Gastrocnemius medialis (tissue), 4 donors: ENCODE measurements at regions not wholly inside any gene's neighbourhood (a gene's known extent, or its start where the extent isn't known, plus 50 kb on each side); places are given as distances from the start of the nearest gene placed in this dataset.

Experiments
- CTCF ChIP-seq, 5 experiments: fragments of 450-650 bp in 3 of 5; fragments of 200-600 bp in 2 of 5; sonication (generic) in 2 of 5; IDR thresholded peaks in 4 of 5; conservative IDR thresholded peaks in 1 of 5; 1 replicate in 4 of 5; 2 replicates in 1 of 5; pipeline ENCODE4 v1.5.1; 2016 to 2019; ENCODE audit warnings: antibody characterized with exemption in 5 of 5, mild to moderate bottlenecking in 3 of 5, moderate library complexity in 3 of 5
- POLR2A ChIP-seq, 2 donors: fragments of 450-650 bp; IDR thresholded peaks; one replicate each; pipeline ENCODE4 v1.6.1; 2017; ENCODE audit warnings: antibody characterized with exemption in 2 of 2, mild to moderate bottlenecking in 2 of 2, moderate library complexity in 2 of 2

GRCh38 chr2:16405551-16405950 lies 260.1 kb downstream of the CYRIA start:
- TF ChIP-seq CTCF (IDR thresholded peaks at IDR 0.05 in 4 of 5, conservative IDR thresholded peaks at IDR 0.05 in 1 of 5) (no peak), POLR2A (IDR thresholded peaks at IDR 0.05) (no peak)
